T-helper 2 cell treated with Interferon-gamma antibody and Interleukin-4, amounts not matched to agents 100 ng/mL and 5 ng/mL, for 36 hours (primary cell): ENCODE measurements at regions not wholly inside any gene's neighbourhood (a gene's known extent, or its start where the extent isn't known, plus 50 kb on each side); places are given as distances from the start of the nearest gene placed in this dataset.

Experiments
- intact Hi-C: fragments of 100-400 bp; cut with micrococcal nuclease; formaldehyde crosslinking; loops from one replicate; pipeline ENCODE4 v1.15.1; 2023

GRCh38 chr16:86037999-86038925 lies 139.3 kb downstream of the IRF8 start:
- intact Hi-C loops: no loop called here

- intact Hi-C loops: no loop called here
These were observed 140.0 kb downstream of the IRF8 start for GRCh38 chr16:86038926-86039310.

- intact Hi-C loops: no loop called here
These were observed 140.6 kb downstream of the IRF8 start for GRCh38 chr16:86039606-86040005.

GRCh38 chr16:86040496-86040895 lies 141.5 kb downstream of the IRF8 start:
- intact Hi-C loops: no loop called here

- intact Hi-C loops: no loop called here
These were observed 142.3 kb downstream of the IRF8 start for GRCh38 chr16:86041215-86041614.

GRCh38 chr16:86041807-86042206 lies 142.8 kb downstream of the IRF8 start:
- intact Hi-C loops: no loop called here

GRCh38 chr16:86042393-86042792 lies 143.4 kb downstream of the IRF8 start:
- intact Hi-C loops: no loop called here

GRCh38 chr16:86042996-86043725 lies 144.2 kb downstream of the IRF8 start:
- intact Hi-C loops: no loop called here

- intact Hi-C loops: no loop called here
These were observed 145.3 kb downstream of the IRF8 start for GRCh38 chr16:86044241-86044671.

- intact Hi-C loops: no loop called here
These were observed 146.1 kb downstream of the IRF8 start for GRCh38 chr16:86044881-86045590.

GRCh38 chr16:86045591-86045971 lies 146.6 kb downstream of the IRF8 start:
- intact Hi-C loops: no loop called here

- intact Hi-C loops: no loop called here
These were observed 147.1 kb downstream of the IRF8 start for GRCh38 chr16:86046026-86046425.

GRCh38 chr16:86046667-86047270 lies 147.8 kb downstream of the IRF8 start:
- intact Hi-C loops: no loop called here

- intact Hi-C loops: no loop called here
These were observed 149.3 kb downstream of the IRF8 start for GRCh38 chr16:86048221-86048620.

- intact Hi-C loops: no loop called here
These were observed 150.1 kb downstream of the IRF8 start for GRCh38 chr16:86048882-86049585.

GRCh38 chr16:86049641-86050040 lies 150.7 kb downstream of the IRF8 start:
- intact Hi-C loops: no loop called here

- intact Hi-C loops: no loop called here
These were observed 151.1 kb downstream of the IRF8 start for GRCh38 chr16:86050111-86050510.

- intact Hi-C loops: no loop called here
These were observed 151.8 kb downstream of the IRF8 start for GRCh38 chr16:86050591-86051367.

GRCh38 chr16:86051368-86052114 lies 152.6 kb downstream of the IRF8 start:
- intact Hi-C loops: no loop called here
